ENCODE measurements at regions not wholly inside any gene's neighbourhood (a gene's known extent, or its start where the extent isn't known, plus 50 kb on each side); places are given as distances from the start of the nearest gene placed in this dataset.

- no peak overlapping the region for H3K4me2 ChIP-seq
Measured at GRCh38 chr10:31090894-31091607, 59.4 kb upstream of the ZNF438 start.

More at GRCh38 chr10:31090894-31091607, 59.4 kb upstream of the ZNF438 start:
- no peaks in the 10 kb centered on the region for H3K27me3 ChIP-seq (ENCODE audit: insufficient read depth)
- Mint-ChIP-seq H3K27ac (no peak overlapping the region), H3K27me3 (ENCODE audit: insufficient read depth, low read depth, poor library complexity) (peaks cover 3% of the 10 kb centered on the region), H3K9me3 (no peaks in the 10 kb centered on the region), H3K36me3 (ENCODE audit: low read depth) (no peaks in the 10 kb centered on the region), H3K4me1 (no peaks in the 10 kb centered on the region), H3K4me3 (no peak overlapping the region)
- 0 out of 2 replicates have a peak, but pooled peaks cover 7% of the 10 kb centered on the region for H3K9me2 ChIP-seq (ENCODE audit: insufficient read depth)
- DNase-seq (ENCODE audit: low spot score) = no peak
- no peaks in the 10 kb centered on the region for H3F3A ChIP-seq (replicated peaks; ENCODE audit: low read depth)
- H3K4me1 ChIP-seq (ENCODE audit: insufficient read depth) = no peaks in the 10 kb centered on the region
- no peaks in the 10 kb centered on the region for H3K79me2 ChIP-seq (replicated peaks; ENCODE audit: insufficient read depth)
- TF ChIP-seq ZNF331 (CRISPR knock-in tag; IDR thresholded peaks at IDR 0.05; ENCODE audit: low read depth) (no peak), ZNF114 (CRISPR knock-in tag; IDR thresholded peaks at IDR 0.05) (no peak), CREB1 (CRISPR knock-in tag; IDR thresholded peaks at IDR 0.05; ENCODE audit: low read depth) (no peak), STAT1 (IDR thresholded peaks at IDR 0.05; ENCODE audit: unreplicated experiment) (no peak), REST (IDR thresholded peaks at IDR 0.05; ENCODE audit: unreplicated experiment) (no peak), JUNB (IDR thresholded peaks at IDR 0.05; ENCODE audit: unreplicated experiment) (no peak), ETS1 (IDR thresholded peaks at IDR 0.05) (no peak), EZH2phosphoT487 (IDR thresholded peaks at IDR 0.05; ENCODE audit: unreplicated experiment) (no peak), EZH2 (IDR thresholded peaks at IDR 0.05; ENCODE audit: low read depth, unreplicated experiment) (no peak), NANOG (IDR thresholded peaks at IDR 0.05; ENCODE audit: borderline replicate concordance) (no peak), ZNF462 (CRISPR knock-in tag; IDR thresholded peaks at IDR 0.05) (no peak), CTCF (conservative IDR thresholded peaks at IDR 0.05; ENCODE audit: low read depth in 2 of 2) (no peak), POLR2AphosphoS5 (IDR thresholded peaks at IDR 0.05; ENCODE audit: low read depth) (no peak)
- no peak for ATAC-seq
- H4K20me1 ChIP-seq (replicated peaks; ENCODE audit: insufficient read depth) = no peaks in the 10 kb centered on the region
- no peaks in the 10 kb centered on the region for H3K36me3 ChIP-seq (ENCODE audit: insufficient read depth)
- H3K4me3 ChIP-seq = no peak overlapping the region
- no peak overlapping the region for H3K27ac ChIP-seq (ENCODE audit: low read depth)
- 0 out of 2 replicates have a peak overlapping the region, but pooled peaks have one; percentile 10 for H2AFZ ChIP-seq
